ES-I3 (cell line): ENCODE measurements at regions not wholly inside any gene's neighbourhood (a gene's known extent, or its start where the extent isn't known, plus 50 kb on each side); places are given as distances from the start of the nearest gene placed in this dataset.
"Not testable (repeated sequence)": the region's sequence is repeated elsewhere in the genome, so short reads cannot be mapped to it uniquely, and the experiment has no call there.

Experiments
- H3K36me3 ChIP-seq: 2 replicates; pipeline ENCODE4 v1.6.1; 2013; ENCODE audit warnings: mild to moderate bottlenecking, low read length, control low read depth, moderate library complexity; ENCODE audit not compliant: insufficient read depth
- H3K4me1 ChIP-seq: 2 replicates; pipeline ENCODE4 v1.6.1; 2013; ENCODE audit warnings: mild to moderate bottlenecking, control low read depth, low read length; ENCODE audit not compliant: insufficient read depth
- H3K9ac ChIP-seq: 2 replicates; pipeline ENCODE4 v1.6.1; 2013; ENCODE audit warnings: low read depth, mild to moderate bottlenecking, low read length, moderate library complexity
- H3K9me3 ChIP-seq: 2 replicates; pipeline ENCODE4 v1.6.1; 2013; ENCODE audit warnings: mild to moderate bottlenecking, low read length, moderate library complexity; ENCODE audit not compliant: control insufficient read depth, insufficient read depth

- Histone ChIP-seq H3K9me3 (no peaks in the 10 kb centered on the region), H3K4me1 (no peaks in the 10 kb centered on the region), H3K36me3 (no peaks in the 10 kb centered on the region), H3K9ac (no peak overlapping the region)
Observed at GRCh38 chr3:853489-853888, 239.3 kb upstream of the CNTN6 start.

GRCh38 chr3:859135-859534 is 233.7 kb upstream of the CNTN6 start:
- Histone ChIP-seq H3K9ac (no peak overlapping the region), H3K36me3 (no peaks in the 10 kb centered on the region), H3K4me1 (no peaks in the 10 kb centered on the region), H3K9me3 (no peaks in the 10 kb centered on the region)

GRCh38 chr3:861721-862120 is 231.1 kb upstream of the CNTN6 start:
- Histone ChIP-seq H3K9ac (no peak overlapping the region), H3K36me3 (no peaks in the 10 kb centered on the region), H3K4me1 (no peaks in the 10 kb centered on the region), H3K9me3 (no peaks in the 10 kb centered on the region)

GRCh38 chr3:869269-869668 is 223.6 kb upstream of the CNTN6 start:
- Histone ChIP-seq H3K36me3 (no peaks in the 10 kb centered on the region), H3K4me1 (no peaks in the 10 kb centered on the region), H3K9ac (no peak overlapping the region), H3K9me3 (no peaks in the 10 kb centered on the region)

DNA sequence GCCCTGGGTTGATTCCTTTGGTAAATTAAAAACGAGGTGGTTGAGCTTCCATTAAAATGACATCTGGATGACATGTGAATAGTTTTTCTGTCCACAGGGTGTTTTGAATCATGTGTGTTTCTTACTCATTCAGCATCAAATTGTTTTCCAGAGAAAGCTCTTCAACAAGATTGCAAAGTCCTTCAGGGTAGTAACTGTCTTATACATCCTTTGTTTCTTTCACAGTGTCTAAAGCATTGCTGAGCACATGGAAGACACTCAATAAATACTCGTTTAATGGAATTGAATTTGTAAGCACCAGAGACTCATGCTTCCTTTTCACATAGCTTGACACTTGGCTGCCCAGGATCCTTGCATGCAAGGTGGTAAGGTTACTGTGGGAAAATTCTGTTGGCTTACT is 223.1 kb upstream of the CNTN6 start:
- H3K4me1 ChIP-seq = no peaks in the 10 kb centered on the region
- no peak overlapping the region for H3K9ac ChIP-seq
- no peaks in the 10 kb centered on the region for H3K9me3 ChIP-seq
- no peaks in the 10 kb centered on the region for H3K36me3 ChIP-seq

DNA sequence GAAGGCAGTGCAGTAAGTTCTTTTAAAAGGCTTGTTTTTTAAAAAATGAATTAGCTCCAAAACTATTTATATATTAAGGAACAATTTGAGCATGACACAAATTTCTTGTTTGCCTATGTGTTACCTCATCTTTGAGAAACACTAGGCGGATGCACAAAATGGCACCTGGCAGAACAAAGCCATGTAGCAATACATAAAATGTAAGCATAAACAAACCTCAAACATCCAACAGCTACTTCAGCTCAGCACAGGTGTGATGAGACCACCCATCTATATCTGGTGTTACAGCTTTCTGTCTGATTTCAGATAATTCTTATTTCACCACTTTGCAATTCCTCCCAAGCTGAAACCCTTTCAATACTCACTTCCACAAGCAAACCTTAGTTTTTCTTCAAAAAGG is 221.2 kb upstream of the CNTN6 start:
- no peak overlapping the region for H3K9ac ChIP-seq
- H3K4me1 ChIP-seq = no peaks in the 10 kb centered on the region
- no peaks in the 10 kb centered on the region for H3K36me3 ChIP-seq
- H3K9me3 ChIP-seq = no peaks in the 10 kb centered on the region

- Histone ChIP-seq H3K9ac (no peak overlapping the region), H3K36me3 (no peaks in the 10 kb centered on the region), H3K9me3 (no peaks in the 10 kb centered on the region), H3K4me1 (no peaks in the 10 kb centered on the region)
Observed at GRCh38 chr3:877001-877400, 215.8 kb upstream of the CNTN6 start.

GRCh38 chr3:878746-879145 is 214.1 kb upstream of the CNTN6 start:
- Histone ChIP-seq H3K4me1 (no peaks in the 10 kb centered on the region), H3K36me3 (no peaks in the 10 kb centered on the region), H3K9ac (no peak overlapping the region), H3K9me3 (no peaks in the 10 kb centered on the region)

- no peaks in the 10 kb centered on the region for H3K36me3 ChIP-seq
- no peaks in the 10 kb centered on the region for H3K9me3 ChIP-seq
- H3K9ac ChIP-seq = no peak overlapping the region
- H3K4me1 ChIP-seq = no peaks in the 10 kb centered on the region
Observed at GRCh38 chr3:880371-880770, 212.5 kb upstream of the CNTN6 start.

DNA sequence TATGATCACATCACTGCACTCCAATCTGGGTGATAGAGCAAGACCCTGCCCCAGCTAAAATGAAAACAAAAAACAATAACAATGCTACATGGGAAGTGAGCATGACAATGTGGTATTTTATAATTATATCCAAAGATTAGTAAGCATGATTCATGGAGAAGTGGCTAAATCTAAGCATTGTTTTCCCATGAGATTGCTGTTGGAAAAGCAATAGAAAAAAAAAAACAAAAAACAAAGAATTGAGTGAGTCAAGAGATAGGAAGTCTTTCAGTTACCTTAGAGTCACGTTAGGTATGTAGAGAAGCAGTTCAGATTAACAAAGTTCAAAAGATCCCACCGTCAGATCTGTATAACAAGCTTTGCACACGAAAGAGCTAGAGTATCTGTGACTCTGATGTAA is 210.3 kb upstream of the CNTN6 start:
- Histone ChIP-seq H3K36me3 (no peaks in the 10 kb centered on the region), H3K4me1 (no peaks in the 10 kb centered on the region), H3K9ac (no peak overlapping the region), H3K9me3 (no peaks in the 10 kb centered on the region)

DNA sequence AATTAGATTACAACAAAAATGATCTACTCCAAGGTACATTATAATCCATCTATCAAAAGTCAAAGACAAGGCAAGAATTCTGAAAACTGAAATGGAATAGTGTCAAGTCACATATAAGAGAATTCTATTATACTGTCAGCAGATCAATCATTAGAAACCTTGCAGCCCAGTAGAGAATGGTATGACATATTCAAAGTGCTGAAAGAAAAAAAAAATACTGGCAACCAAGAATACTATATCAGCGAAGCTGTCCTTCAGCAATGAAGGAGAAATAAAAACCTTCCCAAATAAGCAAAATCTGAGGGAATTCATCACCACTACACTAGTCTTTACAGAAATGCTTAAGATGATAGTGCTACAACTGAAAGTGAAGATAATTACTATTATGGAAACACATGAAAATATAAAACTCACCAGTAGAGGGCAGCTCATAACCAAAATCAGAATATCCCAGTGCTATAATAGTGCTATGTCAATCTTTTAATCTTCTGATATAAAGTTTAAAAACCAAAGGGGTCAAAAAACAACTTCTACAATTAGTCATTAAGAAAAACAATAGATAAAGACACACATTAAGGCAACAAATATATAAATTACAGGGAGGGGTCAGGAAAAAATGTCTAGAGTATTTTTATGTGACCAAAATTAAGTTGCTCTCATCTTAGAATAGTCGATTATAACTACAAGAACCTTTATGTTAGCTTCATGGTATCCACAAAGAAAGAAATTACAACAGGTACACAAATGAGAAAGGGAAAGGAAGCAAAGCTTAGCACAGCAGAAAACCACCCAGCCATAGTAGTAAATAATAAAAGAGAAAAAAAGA is 190.7 kb upstream of the CNTN6 start:
- H3K36me3 ChIP-seq = no peaks in the 10 kb centered on the region
- H3K4me1 ChIP-seq = no peaks in the 10 kb centered on the region; the same call in 1 of the 2 replicates
- no peak overlapping the region for H3K9ac ChIP-seq
- H3K9me3 ChIP-seq = no peaks in the 10 kb centered on the region; the same call in 1 of the 2 replicates

DNA sequence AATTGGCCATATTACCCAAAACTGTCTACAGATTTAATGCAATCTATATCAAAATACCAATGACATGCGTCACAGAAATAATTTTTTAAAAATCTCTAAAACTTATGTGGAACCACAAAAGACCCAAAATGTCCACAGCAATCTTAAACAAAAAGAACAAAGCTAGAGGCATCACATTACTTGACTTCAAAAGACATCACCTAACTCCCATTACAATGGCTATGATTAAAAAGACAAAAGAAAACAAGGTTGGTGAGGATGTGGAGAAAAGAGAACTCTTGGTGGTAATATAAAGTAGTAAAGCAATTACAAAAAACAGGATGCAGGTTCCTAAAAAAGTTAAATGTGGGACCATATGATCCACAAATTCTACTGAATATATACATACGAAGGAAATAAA is 187.6 kb upstream of the CNTN6 start:
- Histone ChIP-seq H3K4me1 (no peaks in the 10 kb centered on the region; the same call in 1 of the 2 replicates), H3K36me3 (no peaks in the 10 kb centered on the region), H3K9me3 (no peaks in the 10 kb centered on the region; the same call in 1 of the 2 replicates), H3K9ac (no peak overlapping the region)

- H3K9ac ChIP-seq = no peak overlapping the region
- H3K4me1 ChIP-seq = no peaks in the 10 kb centered on the region; the same call in 1 of the 2 replicates
- H3K36me3 ChIP-seq = no peaks in the 10 kb centered on the region
- H3K9me3 ChIP-seq = no peaks in the 10 kb centered on the region; the same call in 1 of the 2 replicates
Observed at GRCh38 chr3:906739-907138, 186.1 kb upstream of the CNTN6 start.

- Histone ChIP-seq H3K9me3 (no peaks in the 10 kb centered on the region; the same call in 1 of the 2 replicates), H3K9ac (no peak overlapping the region), H3K4me1 (peaks cover 8% of the 10 kb centered on the region; the same call in 1 of the 2 replicates), H3K36me3 (no peaks in the 10 kb centered on the region)
Observed at GRCh38 chr3:908839-909238, 184.0 kb upstream of the CNTN6 start.

DNA sequence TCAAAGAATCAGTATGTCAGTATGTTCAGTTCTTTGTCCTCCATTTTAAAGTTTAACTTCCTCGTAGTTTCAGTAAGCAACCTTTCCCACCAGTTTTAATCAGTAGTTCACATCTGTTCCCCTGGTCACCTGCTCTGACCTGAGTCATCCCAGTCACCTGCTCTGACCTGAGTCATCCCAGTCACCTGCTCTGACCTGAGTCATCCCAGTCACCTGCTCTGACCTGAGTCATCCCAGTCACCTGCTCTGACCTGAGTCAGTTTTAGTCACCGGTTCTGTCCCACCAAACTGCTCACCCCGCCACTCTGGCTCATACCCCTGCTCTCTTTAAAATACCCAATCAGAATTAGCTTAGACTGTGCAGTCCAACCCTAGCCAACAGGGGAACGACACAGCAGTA is 180.1 kb upstream of the CNTN6 start:
- H3K4me1 ChIP-seq, H3K36me3 ChIP-seq, H3K9me3 ChIP-seq, H3K9ac ChIP-seq: not testable (repeated sequence)
